Left lung (tissue), 4 donors: ENCODE measurements at regions not wholly inside any gene's neighbourhood (a gene's known extent, or its start where the extent isn't known, plus 50 kb on each side); places are given as distances from the start of the nearest gene placed in this dataset.

Experiments
- ATAC-seq: fragments of 200-7000 bp; cut with Tn5 transposase; one replicate; pipeline ENCODE4 v1.9.1; 2020; ENCODE audit warnings: moderate library complexity
- DNase-seq, 4 donors: peaks; one replicate each; pipeline ENCODE4 v3.0.0-alpha.2; 2013 to 2020
- H3K27ac ChIP-seq, 2 donors: fragments of 200-600 bp; sonication (generic) in 1 of 2; one replicate each; pipeline versions ENCODE4 v1.5.0 to v1.8.0; 2020 to 2021
- H3K27me3 ChIP-seq, 2 donors: fragments of 200-600 bp; sonication (generic) in 1 of 2; one replicate each; pipeline versions ENCODE4 v1.5.0 to v1.8.0; 2020 to 2021
- H3K36me3 ChIP-seq, 2 donors: fragments of 200-600 bp; sonication (generic) in 1 of 2; one replicate each; pipeline versions ENCODE4 v1.5.0 to v1.8.0; 2020 to 2021
- H3K4me1 ChIP-seq, 2 donors: fragments of 200-600 bp; one replicate each; pipeline ENCODE4 v1.8.0; 2021
- H3K4me3 ChIP-seq, 2 donors: fragments of 200-600 bp; sonication (generic) in 1 of 2; one replicate each; pipeline versions ENCODE4 v1.5.0 to v1.8.0; 2020 to 2021; ENCODE audit warnings: mild to moderate bottlenecking in 1 of 2
- H3K9me3 ChIP-seq, 2 donors: fragments of 200-600 bp; sonication (generic) in 1 of 2; one replicate each; pipeline versions ENCODE4 v1.5.0 to v1.8.0; 2020 to 2021
- CTCF ChIP-seq, 2 donors: fragments of 200-600 bp; sonication (generic) in 1 of 2; IDR thresholded peaks; one replicate each; pipeline versions ENCODE4 v1.5.0 to v1.8.0; 2021; ENCODE audit warnings: antibody characterized with exemption in 2 of 2
- intact Hi-C, 2 donors: fragments of 100-400 bp; cut with DNase I; formaldehyde crosslinking; loops; one replicate each; pipeline versions ENCODE4 v1.11.2 to v1.14.2; 2022
- donor health status: DM: no; HTN: yes; CAD: no.
- donor health status: DM: no; HTN: no; CAD: no.

- intact Hi-C loops: no loop called here
- TF ChIP-seq CTCF (IDR thresholded peaks at IDR 0.05): no peak
- no peaks in the 10 kb centered on the region for H3K4me1 ChIP-seq
- ATAC-seq: no peak
- H3K9me3 ChIP-seq: no peaks in the 10 kb centered on the region
- no peak overlapping the region for H3K4me3 ChIP-seq
- no peaks in the 10 kb centered on the region for H3K27me3 ChIP-seq
- DNase-seq: no peak
- H3K36me3 ChIP-seq: no peaks in the 10 kb centered on the region
- H3K27ac ChIP-seq: no peak overlapping the region
These were observed 146.5 kb downstream of the NOC3L start for GRCh38 chr10:94216201-94216600.

- no peaks in the 10 kb centered on the region for H3K27me3 ChIP-seq
- H3K36me3 ChIP-seq: no peaks in the 10 kb centered on the region
- H3K27ac ChIP-seq: no peak overlapping the region
- no peak for TF ChIP-seq CTCF (IDR thresholded peaks at IDR 0.05)
- intact Hi-C loops: no loop called here
- ATAC-seq (no peak), DNase-seq (no peak)
- no peaks in the 10 kb centered on the region for H3K9me3 ChIP-seq
- no peak overlapping the region for H3K4me3 ChIP-seq
- no peaks in the 10 kb centered on the region for H3K4me1 ChIP-seq
These were observed 145.3 kb downstream of the NOC3L start for GRCh38 chr10:94217411-94217810.

DNA sequence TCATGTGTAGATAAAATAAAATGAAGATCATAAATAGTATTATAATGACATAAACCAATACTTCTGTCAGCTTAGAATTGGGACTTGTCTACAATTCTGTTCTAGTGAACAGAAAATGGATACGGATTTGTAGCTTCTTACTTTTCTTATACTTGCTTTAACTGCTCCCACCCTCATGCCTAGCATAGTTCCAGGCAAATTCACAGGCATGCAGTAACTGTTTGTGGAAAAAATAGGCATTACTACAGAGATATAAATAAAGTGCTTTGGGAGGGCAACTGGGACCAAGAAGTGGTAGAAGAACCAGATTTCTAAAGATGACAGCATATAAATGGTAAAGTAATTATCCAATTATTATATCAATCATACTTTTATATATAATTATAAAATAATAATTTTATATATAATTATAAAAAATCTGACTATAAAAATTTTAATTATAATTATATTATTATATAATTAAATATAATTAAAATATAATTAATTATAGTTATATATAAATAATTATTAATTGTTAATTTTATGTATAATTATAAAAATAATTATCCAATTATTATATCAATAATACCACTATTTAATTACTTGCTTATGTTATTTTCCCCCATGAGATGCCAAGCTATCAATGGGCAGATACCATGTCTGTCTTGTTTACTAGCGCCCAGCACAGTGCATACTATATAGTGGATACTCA lies 144.1 kb downstream of the NOC3L start:
- ATAC-seq (no peak), DNase-seq (no peak)
- no peak overlapping the region for H3K27ac ChIP-seq
- H3K27me3 ChIP-seq: no peaks in the 10 kb centered on the region
- intact Hi-C loops: no loop called here
- TF ChIP-seq CTCF (IDR thresholded peaks at IDR 0.05): no peak
- no peaks in the 10 kb centered on the region for H3K4me1 ChIP-seq
- no peak overlapping the region for H3K4me3 ChIP-seq
- no peaks in the 10 kb centered on the region for H3K9me3 ChIP-seq
- no peaks in the 10 kb centered on the region for H3K36me3 ChIP-seq

DNA sequence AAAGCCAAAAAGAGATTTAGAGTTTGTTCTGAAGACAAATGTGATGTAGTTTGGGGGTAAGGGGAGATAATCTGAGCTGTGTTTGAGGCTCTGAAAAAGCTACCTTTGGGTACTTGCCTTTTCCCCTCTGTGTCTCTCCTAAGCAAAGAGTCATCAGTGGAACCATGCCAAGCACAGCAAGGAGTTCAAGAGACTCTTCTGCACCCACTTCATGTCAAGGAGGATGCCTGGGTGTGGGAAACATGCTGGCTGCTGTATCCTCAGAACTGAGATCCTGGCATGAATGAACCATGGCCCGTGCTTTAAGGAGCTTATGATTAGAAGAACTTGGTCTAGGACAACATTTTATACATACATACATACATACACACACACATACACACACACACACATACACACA lies 142.9 kb downstream of the NOC3L start:
- H3K36me3 ChIP-seq: no peaks in the 10 kb centered on the region
- DNase-seq (no peak), ATAC-seq (peak; percentile 80)
- H3K4me1 ChIP-seq: no peaks in the 10 kb centered on the region
- no peaks in the 10 kb centered on the region for H3K27me3 ChIP-seq
- intact Hi-C loops: no loop called here
- no peak overlapping the region for H3K4me3 ChIP-seq
- H3K9me3 ChIP-seq: no peaks in the 10 kb centered on the region
- no peak overlapping the region for H3K27ac ChIP-seq
- no peak for TF ChIP-seq CTCF (IDR thresholded peaks at IDR 0.05)

- DNase-seq (no peak), ATAC-seq (no peak)
- Histone ChIP-seq H3K4me1 (no peaks in the 10 kb centered on the region), H3K27ac (no peak overlapping the region), H3K9me3 (no peaks in the 10 kb centered on the region), H3K36me3 (no peaks in the 10 kb centered on the region), H3K27me3 (no peaks in the 10 kb centered on the region), H3K4me3 (no peak overlapping the region)
- TF ChIP-seq CTCF (IDR thresholded peaks at IDR 0.05): no peak
- intact Hi-C loops: no loop called here
These were observed 142.0 kb downstream of the NOC3L start for GRCh38 chr10:94220717-94221116.
